ENCODE measurements at regions not wholly inside any gene's neighbourhood (a gene's known extent, or its start where the extent isn't known, plus 50 kb on each side); places are given as distances from the start of the nearest gene placed in this dataset.

DNA sequence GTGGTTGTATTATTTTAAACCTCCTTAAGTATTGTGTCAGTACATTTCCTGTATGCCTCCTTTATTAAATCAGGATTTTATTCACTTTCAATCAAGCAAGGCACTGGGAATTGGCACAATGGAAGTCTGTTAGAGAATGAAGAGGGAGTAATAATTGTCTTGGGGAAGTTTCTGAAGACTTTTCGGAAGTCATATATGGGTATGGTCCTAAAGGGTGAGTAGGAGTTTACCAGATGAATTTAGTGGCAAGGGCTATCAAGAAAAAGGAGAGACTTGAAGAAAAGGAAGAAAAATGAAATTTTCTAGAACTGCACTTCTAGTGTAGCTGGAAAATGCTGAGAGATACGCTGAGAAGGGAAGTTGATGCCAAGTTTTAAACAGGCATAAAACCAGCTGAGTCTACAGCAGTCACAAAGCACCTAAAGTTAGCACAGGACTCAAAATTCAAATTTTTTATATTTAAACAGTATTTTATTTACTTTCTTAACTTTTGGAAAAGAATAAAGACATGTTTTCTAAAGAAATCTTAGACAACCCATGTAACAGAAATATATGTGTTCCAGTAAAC lies 184.9 kb downstream of the SMC2 start:
- Histone ChIP-seq H3K4me1 (ENCODE audit: control insufficient read depth, insufficient read depth, low read length) (no peaks in the 10 kb centered on the region), H3K4me3 (ENCODE audit: low read length) (no peak overlapping the region), H3K9me3 (ENCODE audit: control insufficient read depth, low read length) (no peaks in the 10 kb centered on the region), H3K27ac (ENCODE audit: low read length) (no peak overlapping the region), H3K27me3 (ENCODE audit: control insufficient read depth, insufficient read depth) (no peaks in the 10 kb centered on the region)
- intact Hi-C loops (cut with DNase I), result no loop called here
- ATAC-seq, result no peak
- 56% methylated on average over 2 of the region's 2 CpGs for WGBS
- DNase-seq, result no peak

DNA sequence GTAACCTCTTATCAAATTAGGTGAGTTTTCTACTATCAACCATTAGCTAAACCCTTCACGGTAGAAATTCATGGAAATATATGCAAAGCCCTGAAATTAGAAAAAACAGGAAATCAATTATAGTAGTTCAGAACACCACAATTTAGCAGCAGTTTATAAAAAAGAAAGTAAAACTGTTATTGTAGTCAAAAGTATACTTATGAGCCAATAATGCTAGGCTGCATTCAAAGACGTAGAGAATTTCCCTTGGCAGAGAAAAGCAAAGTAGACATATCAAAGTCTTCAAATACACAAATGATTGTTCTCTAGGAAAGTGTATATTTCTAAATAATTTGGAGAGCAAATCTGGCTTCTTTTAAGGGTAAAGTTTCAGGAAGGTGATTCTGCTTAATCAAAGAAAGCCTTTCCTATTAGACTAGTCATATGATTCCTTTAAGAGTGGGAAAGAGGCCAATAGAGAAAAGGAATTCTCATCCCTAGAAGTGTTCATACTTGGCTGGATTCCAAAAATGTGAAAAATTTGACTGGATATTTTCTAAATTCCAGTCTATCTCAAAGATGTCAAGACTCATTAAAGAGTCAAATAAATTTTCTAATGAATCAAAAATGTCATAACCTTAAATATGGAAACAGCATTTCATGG lies 185.5 kb downstream of the SMC2 start:
- intact Hi-C loops (cut with DNase I), result no loop called here
- no peaks in the 10 kb centered on the region for H3K9me3 ChIP-seq (ENCODE audit: control insufficient read depth, low read length)
- no peaks in the 10 kb centered on the region for H3K4me1 ChIP-seq (ENCODE audit: control insufficient read depth, insufficient read depth, low read length)
- no peak overlapping the region for H3K4me3 ChIP-seq (ENCODE audit: low read length)
- ATAC-seq (no peak), DNase-seq (no peak)
- H3K27me3 ChIP-seq (ENCODE audit: control insufficient read depth, insufficient read depth), result no peaks in the 10 kb centered on the region
- WGBS, result 33% methylated on average over 2 of the region's 2 CpGs
- H3K27ac ChIP-seq (ENCODE audit: low read length), result no peak overlapping the region

GRCh38 chr9:104280178-104280560 lies 186.1 kb downstream of the SMC2 start:
- intact Hi-C loops (cut with DNase I), result no loop called here
- H3K4me3 ChIP-seq (ENCODE audit: low read length), result no peak overlapping the region
- H3K4me1 ChIP-seq (ENCODE audit: control insufficient read depth, insufficient read depth, low read length), result no peaks in the 10 kb centered on the region
- H3K27me3 ChIP-seq (ENCODE audit: control insufficient read depth, insufficient read depth), result no peaks in the 10 kb centered on the region
- 66% methylated on average over 3 of the region's 3 CpGs for WGBS
- H3K27ac ChIP-seq (ENCODE audit: low read length), result no peak overlapping the region
- no peaks in the 10 kb centered on the region for H3K9me3 ChIP-seq (ENCODE audit: control insufficient read depth, low read length)
- DNase-seq (no peak), ATAC-seq (no peak)

- Histone ChIP-seq H3K4me1 (ENCODE audit: control insufficient read depth, insufficient read depth, low read length) (no peaks in the 10 kb centered on the region), H3K4me3 (ENCODE audit: low read length) (no peak overlapping the region), H3K27ac (ENCODE audit: low read length) (no peak overlapping the region), H3K9me3 (ENCODE audit: control insufficient read depth, low read length) (no peaks in the 10 kb centered on the region), H3K27me3 (ENCODE audit: control insufficient read depth, insufficient read depth) (no peaks in the 10 kb centered on the region)
- intact Hi-C loops (cut with DNase I), result no loop called here
- 85% methylated on average over 1 of the region's 1 CpG for WGBS
- ATAC-seq (no peak), DNase-seq (no peak)
Observed at GRCh38 chr9:104280711-104281110, 186.6 kb downstream of the SMC2 start.

GRCh38 chr9:104286187-104286586 lies 192.1 kb downstream of the SMC2 start:
- no peaks in the 10 kb centered on the region for H3K4me1 ChIP-seq (ENCODE audit: control insufficient read depth, insufficient read depth, low read length)
- 69% methylated on average over 1 of the region's 1 CpG for WGBS
- no peaks in the 10 kb centered on the region for H3K27me3 ChIP-seq (ENCODE audit: control insufficient read depth, insufficient read depth)
- intact Hi-C loops (cut with DNase I), result no loop called here
- no peak overlapping the region for H3K4me3 ChIP-seq (ENCODE audit: low read length)
- ATAC-seq (no peak), DNase-seq (no peak)
- no peak overlapping the region for H3K27ac ChIP-seq (ENCODE audit: low read length)
- H3K9me3 ChIP-seq (ENCODE audit: control insufficient read depth, low read length), result no peaks in the 10 kb centered on the region

DNA sequence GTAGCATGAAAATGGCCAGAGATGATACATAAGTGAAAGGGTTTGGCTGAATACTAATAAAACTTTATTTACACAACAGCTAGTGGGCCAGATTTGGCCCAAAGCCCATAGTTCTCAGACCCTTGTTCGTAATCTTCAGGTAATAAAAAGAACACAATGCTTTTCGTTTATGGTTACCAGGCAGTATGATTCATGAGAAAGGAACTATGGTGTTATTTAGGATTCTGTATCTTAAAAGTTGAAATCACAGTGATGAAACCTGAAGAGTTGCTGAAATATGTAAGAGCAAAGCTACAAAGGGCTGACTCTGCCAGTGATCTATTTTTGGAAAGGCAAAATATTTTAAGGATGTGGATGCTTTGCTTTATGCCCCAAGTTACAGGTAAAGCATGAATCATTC lies 192.7 kb downstream of the SMC2 start:
- H3K4me3 ChIP-seq (ENCODE audit: low read length), result no peak overlapping the region
- DNase-seq (no peak), ATAC-seq (no peak)
- no peak overlapping the region for H3K27ac ChIP-seq (ENCODE audit: low read length)
- no peaks in the 10 kb centered on the region for H3K27me3 ChIP-seq (ENCODE audit: control insufficient read depth, insufficient read depth)
- intact Hi-C loops (cut with DNase I), result no loop called here
- no peaks in the 10 kb centered on the region for H3K4me1 ChIP-seq (ENCODE audit: control insufficient read depth, insufficient read depth, low read length)
- whole genome bisulfite sequencing, result 41% methylated on average over 2 of the region's 2 CpGs
- no peaks in the 10 kb centered on the region for H3K9me3 ChIP-seq (ENCODE audit: control insufficient read depth, low read length)

- WGBS, result 79% methylated on average over 5 of the region's 5 CpGs
Observed at GRCh38 chr9:104287253-104287878, 193.3 kb downstream of the SMC2 start.

GRCh38 chr9:104293877-104294276 lies 199.8 kb downstream of the SMC2 start:
- WGBS, result 63% methylated on average over 4 of the region's 4 CpGs
- H3K27me3 ChIP-seq (ENCODE audit: control insufficient read depth, insufficient read depth), result no peaks in the 10 kb centered on the region
- no peaks in the 10 kb centered on the region for H3K9me3 ChIP-seq (ENCODE audit: control insufficient read depth, low read length)
- no peaks in the 10 kb centered on the region for H3K4me1 ChIP-seq (ENCODE audit: control insufficient read depth, insufficient read depth, low read length)
- DNase-seq, result no peak
- H3K27ac ChIP-seq (ENCODE audit: low read length), result no peak overlapping the region
- ATAC-seq, result no peak
- no peak overlapping the region for H3K4me3 ChIP-seq (ENCODE audit: low read length)
- intact Hi-C loops (cut with DNase I), result loop anchor here in 1 of 4 donors (5.0 kb wide), 1 partner anchor 38 kb away; no protein-coding TSS in a partner anchor

More at GRCh38 chr9:104287253-104287878, 193.3 kb downstream of the SMC2 start:
- DNase-seq, result no peak
- Histone ChIP-seq H3K4me1 (ENCODE audit: control insufficient read depth, insufficient read depth, low read length) (no peaks in the 10 kb centered on the region), H3K27me3 (ENCODE audit: control insufficient read depth, insufficient read depth) (no peaks in the 10 kb centered on the region), H3K27ac (ENCODE audit: low read length) (no peak overlapping the region), H3K4me3 (ENCODE audit: low read length) (no peak overlapping the region), H3K9me3 (ENCODE audit: control insufficient read depth, low read length) (no peaks in the 10 kb centered on the region)
- intact Hi-C loops (cut with DNase I), result no loop called here
- no peak for ATAC-seq

DNA sequence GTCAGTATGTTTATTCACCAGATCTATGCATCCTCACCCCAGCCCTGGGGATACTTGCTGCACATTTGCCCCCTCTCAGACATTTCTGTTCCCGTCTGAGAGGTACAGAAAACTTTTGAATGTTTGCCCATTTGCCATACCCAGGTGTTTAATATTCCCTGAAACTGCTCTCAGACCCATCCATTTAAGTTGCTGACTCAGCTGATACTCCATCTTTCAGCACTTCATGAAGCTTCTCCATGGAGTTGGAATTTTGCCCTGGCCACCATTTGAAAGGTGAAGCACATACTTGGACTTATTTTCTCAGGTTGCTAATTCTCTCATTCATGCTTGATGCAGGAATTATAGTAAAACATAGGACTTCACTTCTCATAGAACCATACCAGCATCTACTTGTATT lies 203.9 kb upstream of the OR13F1 start:
- Histone ChIP-seq H3K4me3 (ENCODE audit: low read length) (no peak overlapping the region), H3K27me3 (ENCODE audit: control insufficient read depth, insufficient read depth) (no peaks in the 10 kb centered on the region), H3K4me1 (ENCODE audit: control insufficient read depth, insufficient read depth, low read length) (no peaks in the 10 kb centered on the region), H3K9me3 (ENCODE audit: control insufficient read depth, low read length) (no peaks in the 10 kb centered on the region), H3K27ac (ENCODE audit: low read length) (no peak overlapping the region)
- no peak for ATAC-seq
- no peak for DNase-seq
- 62% methylated on average over 1 of the region's 1 CpG for WGBS
- intact Hi-C loops (cut with DNase I), result no loop called here

DNA sequence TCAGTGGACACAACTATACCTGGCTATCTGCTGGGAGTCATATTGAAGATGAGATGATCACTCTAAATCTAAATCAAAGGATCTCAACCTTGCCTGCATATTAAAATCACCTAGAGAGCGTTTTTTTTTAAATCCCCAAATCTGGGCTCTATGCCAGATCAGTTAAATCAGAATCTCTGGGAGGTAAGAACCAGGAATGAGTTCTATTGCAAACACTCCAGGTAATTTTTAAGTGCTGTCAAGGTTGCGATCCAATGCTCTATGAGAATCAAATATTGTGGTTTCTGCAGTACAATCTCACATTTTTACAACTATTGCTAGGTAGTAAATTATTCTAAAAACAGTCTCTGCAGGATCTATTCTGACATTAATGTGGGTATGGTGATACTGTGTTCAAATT lies 202.3 kb upstream of the OR13F1 start:
- H3K27ac ChIP-seq (ENCODE audit: low read length), result no peak overlapping the region
- H3K9me3 ChIP-seq (ENCODE audit: control insufficient read depth, low read length), result no peaks in the 10 kb centered on the region
- 78% methylated on average over 2 of the region's 2 CpGs for WGBS
- H3K4me1 ChIP-seq (ENCODE audit: control insufficient read depth, insufficient read depth, low read length), result no peaks in the 10 kb centered on the region
- ATAC-seq (no peak), DNase-seq (no peak)
- no peaks in the 10 kb centered on the region for H3K27me3 ChIP-seq (ENCODE audit: control insufficient read depth, insufficient read depth)
- intact Hi-C loops (cut with DNase I), result no loop called here
- H3K4me3 ChIP-seq (ENCODE audit: low read length), result no peak overlapping the region

DNA sequence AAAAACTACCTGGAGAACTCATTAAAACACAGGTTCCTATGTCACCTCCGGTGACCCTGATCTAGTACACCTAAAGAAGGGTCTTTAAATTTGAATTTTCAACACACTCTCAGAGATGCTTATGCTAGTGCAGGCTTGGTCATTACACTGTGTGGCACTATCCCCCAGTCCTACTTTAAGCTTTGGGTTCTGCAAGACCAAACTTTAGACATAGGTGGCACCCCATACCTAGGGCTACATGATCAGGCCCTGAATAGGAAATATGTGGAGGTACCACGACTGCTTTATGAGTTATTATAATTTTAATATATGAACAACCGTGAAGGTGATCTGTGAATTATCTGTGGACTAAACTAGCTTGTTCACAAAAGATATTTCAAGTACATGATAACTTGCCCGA lies 201.3 kb upstream of the OR13F1 start:
- ATAC-seq, result no peak
- Histone ChIP-seq H3K4me1 (ENCODE audit: control insufficient read depth, insufficient read depth, low read length) (no peaks in the 10 kb centered on the region), H3K4me3 (ENCODE audit: low read length) (no peak overlapping the region), H3K9me3 (ENCODE audit: control insufficient read depth, low read length) (no peaks in the 10 kb centered on the region), H3K27me3 (ENCODE audit: control insufficient read depth, insufficient read depth) (no peaks in the 10 kb centered on the region), H3K27ac (ENCODE audit: low read length) (no peak overlapping the region)
- DNase-seq, result no peak
- intact Hi-C loops (cut with DNase I), result no loop called here
- 86% methylated on average over 4 of the region's 4 CpGs for WGBS

Measured in right cardiac atrium (tissue), 5 donors.